Stimulated activated CD4-positive, alpha-beta T cell treated with anti-CD3 and anti-CD28 coated beads, Interleukin-15, amount 100 ng/mL, for 1 hour (primary cell): ENCODE measurements at regions not wholly inside any gene's neighbourhood (a gene's known extent, or its start where the extent isn't known, plus 50 kb on each side); places are given as distances from the start of the nearest gene placed in this dataset.

ENCODE experiments used
- DNase-seq, 2 donors: peaks; one replicate each; pipeline ENCODE4 v3.0.0-alpha.2; 2020; ENCODE audit warnings: low read depth in 1 of 2, low spot score in 1 of 2

DNA sequence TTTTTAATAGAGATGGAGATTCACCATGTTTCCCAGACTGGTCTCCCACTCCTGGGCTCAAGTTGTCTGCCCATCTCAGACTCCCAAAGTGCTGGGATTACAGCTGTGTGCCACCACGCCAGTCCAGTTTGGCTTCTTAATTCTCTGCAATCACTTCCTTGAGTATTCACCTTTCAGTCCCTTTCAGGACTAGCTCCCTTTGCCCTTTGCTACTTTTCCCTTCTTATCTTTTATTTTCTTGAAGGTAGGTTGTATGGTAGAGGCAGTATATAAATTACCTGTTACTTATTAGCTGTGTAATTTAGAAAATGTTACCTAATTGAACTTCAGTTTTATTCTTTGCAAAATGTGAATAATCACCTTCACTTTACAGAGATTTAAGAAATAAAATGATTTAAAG, 285.8 kb downstream of the FGF9 start:
- no peak for DNase-seq

DNA sequence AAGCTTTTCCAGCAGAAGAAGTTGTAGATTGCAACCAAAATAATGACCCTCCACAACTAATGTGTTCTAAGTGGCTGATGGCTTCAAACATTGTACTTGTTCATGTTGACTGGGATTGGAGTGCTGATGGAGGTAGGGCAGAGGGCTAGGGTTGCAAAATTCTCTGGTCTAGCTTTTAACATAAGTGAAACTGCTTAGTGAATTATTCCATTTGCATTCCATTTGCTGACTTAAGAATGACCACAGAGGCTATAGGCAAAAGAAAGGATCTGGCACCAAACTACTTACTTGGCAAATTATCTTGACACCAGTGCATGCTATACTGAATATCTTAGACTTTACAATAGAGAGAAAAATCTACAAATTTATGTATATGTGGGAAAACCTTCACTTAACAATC, 287.0 kb downstream of the FGF9 start:
- no peak for DNase-seq

DNA sequence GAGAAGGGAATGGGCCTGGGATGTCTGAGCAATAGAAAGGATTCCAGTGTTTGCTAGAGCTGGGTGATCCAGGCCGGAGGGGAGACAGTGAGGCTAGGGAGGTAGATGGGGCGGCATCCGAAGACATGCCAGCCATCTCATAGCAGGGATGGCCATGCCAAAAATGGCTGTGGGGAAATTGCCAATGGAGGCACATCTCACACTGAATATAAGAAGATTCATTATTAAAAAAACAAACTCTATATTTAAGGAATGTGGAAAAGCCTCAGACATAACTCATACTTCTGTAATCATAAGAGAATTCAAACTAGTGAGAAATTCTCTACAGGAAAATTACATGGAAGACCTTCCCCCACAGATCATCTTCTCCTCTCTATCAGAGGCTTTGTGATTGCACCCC, 289.2 kb downstream of the FGF9 start:
- DNase-seq = no peak

DNA sequence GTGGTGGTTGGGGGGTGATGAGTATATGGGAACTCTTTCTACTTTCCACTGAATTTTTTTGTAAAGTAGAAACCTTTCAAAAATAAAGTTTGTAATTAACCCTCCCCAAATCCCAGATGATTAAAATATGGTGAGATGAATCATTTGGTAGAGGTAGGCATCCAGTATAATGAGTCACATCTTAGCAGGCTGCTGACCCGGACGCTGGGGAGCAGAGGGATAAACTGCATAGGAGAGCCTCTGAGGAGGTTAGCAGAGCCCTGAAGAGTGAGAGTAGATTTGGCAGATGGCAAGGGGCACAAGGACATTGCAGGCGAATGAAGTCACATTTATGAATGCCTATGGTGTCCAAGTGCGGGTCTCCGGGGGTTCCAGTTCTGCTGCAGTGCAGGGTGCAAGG, 293.8 kb downstream of the FGF9 start:
- no peak for DNase-seq

DNA sequence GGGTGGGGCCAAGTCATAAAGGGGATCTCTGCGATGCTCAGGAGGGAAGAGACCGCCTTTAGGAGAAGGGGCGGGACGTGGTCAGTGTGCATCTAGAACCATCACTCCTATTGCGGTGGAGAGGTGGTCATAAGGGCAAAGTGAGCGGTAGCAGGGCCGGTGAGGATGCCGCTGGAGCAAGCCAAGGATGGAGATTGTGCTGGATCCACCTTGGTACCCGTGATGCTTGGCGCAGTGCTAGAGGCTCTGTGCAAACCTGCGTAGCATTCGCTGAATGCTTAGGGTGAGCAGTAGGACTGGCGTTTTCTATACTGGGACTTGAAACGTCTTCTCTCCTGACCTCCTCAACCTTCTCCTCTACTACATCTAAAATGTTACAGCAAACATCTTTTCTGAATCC, 294.2 kb downstream of the FGF9 start:
- DNase-seq = no peak

DNA sequence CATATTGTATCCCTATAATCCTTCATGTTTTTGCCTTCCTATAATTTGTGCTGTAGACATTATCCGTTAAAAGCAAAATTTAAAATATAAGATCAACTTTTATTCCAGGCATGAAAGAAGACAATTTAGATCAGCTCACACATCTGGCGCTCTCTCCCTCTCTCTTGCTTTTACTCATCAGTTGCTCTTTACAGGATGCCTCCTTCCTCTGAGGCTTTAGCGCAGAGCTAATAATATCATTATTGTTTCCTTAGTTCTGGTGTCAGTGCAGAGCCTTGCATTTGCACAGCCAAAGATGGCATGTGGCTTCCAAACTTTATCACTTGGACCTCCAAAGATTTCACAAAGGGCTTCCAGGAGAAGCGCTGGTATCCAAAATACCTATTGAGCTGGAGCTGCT, 295.1 kb downstream of the FGF9 start:
- no peak for DNase-seq

DNA sequence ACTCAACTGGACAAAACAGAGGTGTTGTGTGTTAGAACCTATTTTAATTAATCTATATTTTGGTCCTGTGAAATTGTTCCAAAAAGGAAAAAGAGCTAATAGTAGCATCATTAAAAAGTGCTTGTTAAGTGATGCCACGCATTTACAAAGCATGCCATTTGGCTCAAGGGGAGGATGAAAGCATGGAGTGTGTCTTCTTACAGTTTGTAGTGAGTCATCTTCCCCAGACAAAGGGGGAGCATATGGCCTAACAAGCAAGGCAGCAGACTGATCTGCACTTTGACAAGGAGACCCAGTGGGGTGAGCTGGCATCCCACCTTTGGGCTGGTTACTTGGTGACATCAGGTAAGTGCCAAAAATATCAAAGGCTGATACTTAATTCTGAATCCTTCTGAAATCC, 297.0 kb downstream of the FGF9 start:
- DNase-seq = no peak

DNA sequence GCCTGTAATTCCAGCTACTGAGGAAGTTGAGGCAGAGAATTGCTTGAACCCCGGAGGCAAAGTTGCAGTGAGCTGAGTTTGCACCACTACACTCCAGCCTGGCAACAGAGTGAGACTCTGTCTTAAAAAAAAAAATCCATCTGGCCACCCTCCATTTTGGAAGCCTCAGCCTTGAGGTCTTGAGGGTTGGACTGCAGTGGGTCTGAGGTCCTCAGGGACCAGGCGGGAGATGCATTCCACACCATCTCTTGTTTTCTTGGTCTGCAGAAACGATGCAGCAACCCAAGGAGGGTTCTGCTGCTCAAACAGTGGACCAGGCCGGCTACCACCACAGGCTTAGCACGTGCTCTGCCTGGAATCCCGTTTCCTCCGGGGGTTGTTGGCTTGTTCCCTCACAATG, 299.3 kb downstream of the FGF9 start:
- DNase-seq = no peak

DNA sequence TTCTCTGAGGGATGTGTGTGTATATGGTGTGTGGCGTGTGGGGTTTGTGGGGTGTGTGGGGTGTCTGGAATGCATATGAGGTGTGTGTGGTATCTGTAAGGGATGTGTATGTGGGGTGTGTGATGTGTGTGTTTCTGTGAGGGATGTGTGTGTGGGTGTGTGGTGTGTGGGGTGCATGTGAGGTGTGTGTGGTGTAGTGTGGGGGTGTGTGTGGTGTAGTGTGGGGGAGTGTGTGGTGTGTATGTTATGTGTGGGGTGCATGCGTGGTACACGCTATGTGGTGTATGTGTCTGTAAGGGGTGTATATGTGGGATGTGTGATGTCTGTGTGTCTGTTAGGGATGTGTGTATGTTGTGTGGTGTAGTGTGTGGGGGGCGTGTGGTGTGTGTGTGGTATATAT, 300.0 kb downstream of the FGF9 start:
- DNase-seq = no peak

DNA sequence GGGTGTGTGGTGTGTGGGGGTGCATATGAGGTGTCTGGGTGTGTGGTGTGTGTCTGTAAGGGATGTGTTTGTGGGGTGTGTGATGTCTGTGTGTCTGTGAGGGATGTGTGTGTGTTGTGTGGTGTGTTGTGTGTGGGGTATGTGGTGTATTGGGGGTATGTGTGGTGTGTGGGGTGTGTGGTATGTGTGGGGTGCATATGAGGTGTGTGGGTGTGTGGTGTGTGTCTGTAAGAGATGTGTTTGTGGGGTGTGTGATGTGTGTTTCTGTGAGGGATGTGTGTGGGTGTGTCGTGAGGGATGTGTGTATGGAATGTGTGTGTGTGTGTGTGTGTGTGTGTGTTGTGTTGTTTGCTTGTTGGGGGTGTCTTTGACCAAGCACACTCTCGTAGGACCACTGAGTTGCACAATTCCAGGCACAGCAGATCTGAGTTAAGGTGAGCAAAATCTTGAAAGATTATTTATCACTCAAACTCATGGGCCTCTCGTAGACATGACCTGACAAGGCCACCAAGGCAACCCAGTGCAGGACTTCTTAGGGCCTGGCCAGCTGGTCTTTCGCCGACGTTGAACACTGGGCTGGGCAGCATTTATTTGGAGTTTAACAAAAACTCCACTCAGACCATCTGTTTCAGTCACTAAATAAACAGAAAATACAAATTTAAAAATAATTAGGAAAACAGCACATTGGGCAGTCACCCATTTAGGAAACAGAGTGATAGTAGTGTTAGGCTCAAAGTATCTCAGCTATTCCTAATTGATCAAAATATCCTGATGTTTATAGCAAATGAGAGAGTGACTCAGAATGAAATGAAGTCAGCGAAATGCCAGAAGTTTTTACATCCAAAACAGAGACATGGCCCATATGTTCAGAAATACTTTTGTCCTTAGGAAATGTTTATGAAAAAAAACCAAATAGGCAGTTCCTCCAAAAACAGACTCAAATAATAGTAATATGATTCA, 301.1 kb downstream of the FGF9 start:
- no peak for DNase-seq

DNA sequence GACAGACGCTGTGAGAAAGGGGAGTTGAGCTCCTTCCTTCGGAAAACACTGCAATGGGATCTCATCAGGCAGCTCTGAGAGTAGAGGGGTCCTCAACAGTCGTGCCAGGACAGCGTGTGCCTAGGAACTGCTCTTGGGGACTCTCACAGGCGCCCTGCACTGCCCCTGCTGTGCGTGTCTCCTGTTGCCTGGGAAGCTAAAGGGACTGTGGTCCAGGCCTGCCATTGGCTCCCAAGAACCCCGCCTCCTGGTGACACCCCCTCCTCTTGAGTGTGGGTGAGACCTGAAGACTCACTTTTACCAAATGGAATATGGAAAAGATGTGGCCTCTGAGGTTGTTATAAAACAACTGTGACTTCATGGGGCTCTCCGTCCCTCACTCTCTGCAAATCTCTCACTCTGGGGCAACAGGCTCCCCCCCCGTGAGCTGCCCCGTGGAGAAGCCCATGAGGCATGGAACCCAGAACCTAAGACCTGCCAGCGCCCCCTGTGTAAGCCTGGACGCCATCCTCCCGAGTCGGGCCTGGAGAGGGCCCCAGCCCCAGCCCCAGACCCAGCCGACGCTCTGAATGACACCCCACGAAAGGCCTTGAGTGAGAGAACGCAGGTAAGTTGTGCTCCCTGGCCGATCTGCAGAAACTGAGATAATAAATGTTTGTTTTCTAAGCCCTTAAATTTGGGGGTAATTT, 302.7 kb downstream of the FGF9 start:
- no peak for DNase-seq

DNA sequence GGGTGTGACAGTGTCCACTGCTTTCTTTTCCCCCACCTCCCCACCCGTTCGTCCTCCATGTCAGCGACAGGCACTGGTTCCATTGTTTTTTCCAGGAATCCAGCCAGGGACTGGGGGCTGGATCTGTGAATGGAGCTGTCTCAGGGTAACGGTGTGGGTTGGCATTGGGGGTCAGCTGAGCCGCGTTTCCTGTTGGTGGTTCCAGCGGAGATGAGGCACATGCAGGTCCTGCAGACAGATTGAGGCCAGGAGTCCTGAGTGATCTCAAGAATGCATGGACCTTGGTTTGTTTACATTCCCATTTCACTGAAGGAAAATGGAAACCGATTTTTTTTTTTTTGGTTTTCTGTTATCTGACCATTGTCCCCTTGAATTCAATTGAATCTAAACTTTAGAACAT, 303.9 kb downstream of the FGF9 start:
- DNase-seq = no peak

DNA sequence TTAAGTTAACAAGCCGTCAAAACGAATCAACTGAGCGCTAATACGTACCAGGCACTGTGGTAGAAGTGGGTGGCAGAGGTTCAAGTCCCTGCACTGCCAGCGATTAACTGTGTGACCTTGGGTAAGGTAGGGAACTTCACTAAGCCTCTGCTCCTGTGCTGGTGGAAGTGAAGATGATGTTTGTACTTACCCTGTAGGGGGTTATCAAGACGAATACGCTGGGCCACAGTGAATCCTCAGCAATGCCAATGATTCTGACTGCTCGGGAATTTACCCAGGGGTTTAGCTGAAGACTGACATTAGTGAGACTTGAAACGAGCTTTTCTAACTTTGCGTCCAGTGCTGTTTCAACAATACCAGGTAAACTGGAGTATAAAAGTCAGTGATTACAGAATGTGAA, 305.3 kb downstream of the FGF9 start:
- no peak for DNase-seq

DNA sequence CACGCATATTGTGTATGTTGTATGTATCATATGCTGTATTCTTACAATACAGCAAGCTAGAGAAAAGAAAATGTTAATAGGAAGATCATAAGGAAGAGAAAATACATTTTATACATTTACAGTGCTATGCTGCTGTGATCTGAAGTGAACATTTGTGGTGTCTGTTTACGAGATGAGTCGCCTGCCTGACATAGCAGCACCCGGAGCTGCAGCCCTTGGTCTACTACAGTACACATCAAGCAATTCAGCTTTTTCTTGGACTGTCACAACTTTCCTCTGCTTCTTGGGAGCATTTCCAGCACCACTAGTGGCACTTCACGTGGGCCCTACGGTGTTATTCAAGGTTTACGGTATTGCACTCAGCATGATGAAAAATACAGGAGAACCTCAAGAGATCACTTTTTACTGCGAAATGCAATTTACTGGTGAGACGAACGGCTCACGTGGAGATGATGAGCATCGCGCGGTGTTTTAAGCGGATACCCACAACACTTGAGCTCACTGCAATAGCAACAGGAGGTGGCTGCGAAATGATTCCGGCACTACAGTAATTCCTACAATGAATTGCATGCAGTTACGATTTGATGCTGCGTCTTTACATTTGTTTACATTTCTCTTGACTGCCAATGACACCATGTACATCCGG, 308.4 kb downstream of the FGF9 start:
- DNase-seq = no peak

DNA sequence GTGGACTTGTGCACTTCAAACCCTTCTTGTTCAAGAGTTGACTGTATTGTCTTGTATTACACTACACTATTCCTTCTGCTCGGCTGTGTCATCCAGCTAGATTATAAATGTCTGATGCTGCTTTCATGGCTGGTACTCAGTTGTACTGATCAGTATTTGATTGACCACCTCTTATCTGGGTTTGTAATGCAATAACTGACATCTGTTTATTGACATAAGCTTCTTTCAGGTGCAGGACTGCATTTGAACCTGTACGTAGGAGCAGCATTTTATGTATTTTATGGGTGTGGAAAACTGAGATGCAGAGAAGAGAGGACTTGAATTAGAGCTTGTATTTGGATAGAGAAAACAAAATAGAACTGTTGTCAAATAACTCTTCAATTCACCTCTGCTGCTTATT, 309.2 kb downstream of the FGF9 start:
- DNase-seq = no peak

DNA sequence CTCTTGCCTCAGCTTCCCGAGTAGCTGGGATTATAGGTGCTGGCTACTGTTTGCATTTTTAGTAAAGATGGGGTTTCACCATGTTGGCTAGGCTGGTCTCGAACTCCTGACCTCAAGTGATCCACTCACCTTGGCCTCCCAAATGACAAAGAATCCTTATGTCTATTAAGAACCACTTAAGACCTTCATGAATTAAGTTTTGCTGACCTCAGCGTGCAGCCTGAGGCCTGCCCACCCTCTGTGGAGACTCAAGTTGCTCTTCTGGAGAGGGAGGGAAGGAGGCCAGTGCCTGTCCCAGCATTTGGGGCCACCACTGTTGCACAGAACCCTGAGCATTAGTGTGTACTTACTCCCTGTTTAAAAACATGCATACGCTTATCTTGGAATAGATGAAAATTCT, 313.3 kb downstream of the FGF9 start:
- no peak for DNase-seq

DNA sequence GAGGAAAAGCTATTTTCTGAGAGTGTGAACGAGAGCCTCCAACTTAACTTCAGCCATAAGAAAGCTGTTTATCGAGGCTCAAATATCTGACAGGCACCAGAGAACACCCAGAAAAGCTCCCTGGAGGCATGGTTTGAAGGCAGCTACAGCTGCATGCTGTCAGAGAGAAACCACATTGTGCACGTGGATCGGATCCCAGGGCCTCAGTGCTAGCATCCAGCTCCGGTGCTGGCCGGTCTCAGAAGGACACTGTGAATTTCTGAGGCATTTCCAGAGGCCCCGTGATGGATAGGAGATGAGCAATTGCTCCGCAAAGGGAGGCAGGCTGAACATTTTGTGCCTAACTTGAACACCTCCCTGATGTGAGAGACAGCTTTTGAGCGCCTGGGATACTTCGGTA, 315.7 kb downstream of the FGF9 start:
- no peak for DNase-seq

DNA sequence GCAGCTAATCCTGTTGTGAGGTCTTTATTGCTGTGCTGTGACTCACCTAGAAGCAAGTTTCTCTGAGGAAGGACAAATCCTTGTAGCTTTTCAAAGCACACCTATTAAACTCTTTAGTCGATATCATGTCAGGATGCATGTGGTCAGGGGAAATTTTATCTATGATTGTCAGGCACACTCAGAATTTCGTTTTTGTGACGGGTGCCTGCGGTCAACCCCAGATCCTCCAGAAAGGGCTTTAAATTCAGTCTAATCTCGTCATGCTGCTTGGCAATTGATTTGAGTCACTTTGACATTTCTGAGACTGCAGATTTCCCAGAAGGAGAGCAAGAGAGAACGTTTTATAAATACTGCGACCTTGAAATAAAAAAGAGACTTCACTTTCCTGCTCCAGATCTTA, 316.9 kb downstream of the FGF9 start:
- no peak for DNase-seq

DNA sequence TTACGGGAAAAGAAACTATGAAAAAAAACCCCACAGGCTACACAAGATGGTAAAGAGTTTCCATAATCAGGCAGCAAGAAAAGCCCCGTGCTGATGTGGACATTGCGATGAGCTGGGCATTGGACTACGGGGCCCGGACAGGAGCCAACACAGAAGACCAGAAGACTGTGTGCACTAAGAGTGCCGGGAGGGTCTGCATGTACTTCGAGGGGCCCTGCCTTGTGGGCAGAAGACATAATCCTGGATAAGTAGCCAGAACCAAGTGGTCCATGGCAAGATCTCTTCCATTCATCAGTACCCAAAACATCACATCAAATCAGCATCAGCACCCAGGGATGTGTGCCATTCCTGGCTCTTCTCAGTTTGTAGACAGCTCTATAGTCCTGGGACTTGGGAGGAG, 317.8 kb downstream of the FGF9 start:
- no peak for DNase-seq

DNA sequence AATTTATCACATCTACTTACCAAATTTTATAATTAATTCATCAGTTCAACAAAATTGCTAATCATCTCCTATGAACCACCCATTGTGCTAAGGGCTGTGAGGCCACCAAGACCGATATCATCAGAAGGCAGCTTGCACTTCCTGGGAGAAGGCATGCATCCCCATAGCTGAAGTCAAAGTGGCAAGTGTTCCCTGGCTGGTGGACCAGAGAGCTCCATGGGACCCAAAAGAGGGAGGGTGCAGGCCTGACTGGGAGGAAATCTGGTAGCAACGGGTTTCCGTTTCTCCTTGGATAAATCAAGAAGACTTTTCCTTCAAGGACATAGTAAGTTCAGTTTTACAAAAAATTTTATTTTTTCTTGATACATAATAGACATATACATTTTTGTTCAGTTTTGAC, 325.2 kb downstream of the FGF9 start:
- no peak for DNase-seq

DNA sequence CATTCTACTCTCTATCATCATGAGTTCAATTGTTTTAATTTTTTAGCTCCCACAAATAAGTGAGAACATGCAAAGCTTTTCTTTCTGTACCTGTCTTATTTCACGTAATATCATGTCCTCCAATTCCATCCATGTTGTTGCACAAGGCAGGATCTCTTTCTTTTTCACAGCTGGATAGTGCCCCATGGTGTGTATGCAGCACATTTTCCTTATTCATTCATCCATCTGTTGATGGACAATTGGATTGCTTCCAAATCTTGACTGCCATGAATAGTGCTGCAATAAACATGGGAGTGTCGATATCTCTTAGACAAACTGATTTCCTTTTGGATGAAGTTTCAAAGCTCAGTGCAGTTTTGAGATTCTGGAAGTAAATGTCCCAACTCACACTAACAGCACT, 326.9 kb downstream of the FGF9 start:
- no peak for DNase-seq

DNA sequence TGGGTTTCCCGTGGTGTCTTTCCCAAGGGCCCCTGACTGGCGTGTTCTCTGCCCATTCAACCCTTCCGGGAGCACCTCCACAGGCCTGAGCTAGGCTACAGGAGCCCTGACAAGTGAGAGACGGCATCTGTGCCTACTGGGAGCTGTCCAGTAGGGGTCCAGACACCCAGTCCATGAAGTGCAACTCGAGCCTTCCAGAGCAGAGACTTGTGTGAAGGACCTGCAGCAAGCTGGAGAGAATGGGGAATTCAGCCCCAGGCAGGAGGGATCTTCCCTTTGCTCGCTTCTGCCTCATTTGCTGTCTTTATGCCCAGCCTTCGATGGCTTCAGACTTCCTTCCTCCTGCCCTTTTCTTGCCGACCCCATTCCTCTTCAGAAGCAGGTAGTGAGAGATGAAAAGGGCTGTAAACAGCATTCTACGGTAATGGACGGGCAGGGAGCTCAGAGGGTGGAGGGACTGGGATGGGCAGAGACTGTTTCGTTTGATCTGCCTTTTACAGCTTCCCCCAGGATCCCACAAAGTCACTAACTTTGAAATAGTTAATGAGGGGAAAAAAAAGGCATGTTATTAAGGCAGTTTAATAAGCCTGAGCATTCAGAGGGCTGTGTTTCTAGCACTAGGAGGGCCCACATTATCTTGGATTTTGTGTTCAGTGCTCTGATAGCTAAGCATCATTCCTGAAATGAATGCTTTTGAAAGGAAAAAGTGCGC, 327.6 kb downstream of the FGF9 start:
- no peak for DNase-seq
